ENCODE measurements at regions not wholly inside any gene's neighbourhood (a gene's known extent, or its start where the extent isn't known, plus 50 kb on each side); places are given as distances from the start of the nearest gene placed in this dataset.

DNA sequence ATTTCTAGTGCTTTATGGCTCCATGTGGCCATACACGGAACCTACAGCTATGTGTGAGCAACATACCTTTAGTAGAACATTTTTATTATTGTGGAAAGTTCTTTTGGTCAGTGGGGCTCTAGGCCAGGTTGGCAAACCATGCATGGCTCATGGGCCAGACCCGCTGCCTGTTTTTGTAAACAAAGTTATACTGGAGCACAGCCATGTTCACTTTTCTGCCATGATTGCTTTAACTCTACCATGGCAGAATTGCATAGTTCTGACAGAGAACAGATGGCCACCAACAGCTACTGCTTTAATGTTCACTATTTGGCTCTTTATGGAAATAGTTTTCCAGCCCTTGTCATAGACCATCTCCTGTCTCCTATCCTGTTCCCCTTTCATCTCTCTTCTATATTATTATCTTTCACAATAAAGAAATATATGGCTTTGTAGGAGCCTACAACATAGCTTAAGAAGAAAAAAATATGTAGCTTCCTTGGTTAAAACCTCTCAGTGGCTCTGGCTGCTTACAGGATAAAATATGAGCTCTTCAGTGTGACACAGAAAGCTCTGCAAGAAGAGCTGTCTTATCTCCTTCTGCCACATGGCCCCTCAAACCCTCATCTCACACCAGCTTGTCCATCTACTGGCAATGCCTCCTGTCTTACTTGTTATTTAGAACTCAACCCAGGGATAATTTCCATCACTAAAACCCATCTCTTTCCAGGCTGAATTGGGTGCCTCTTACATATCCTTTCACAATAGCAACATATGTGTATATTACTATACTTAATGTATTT is 54.6 kb upstream of the RWDD3 start:
- DNase-seq (ENCODE audit: low spot score), result no peak
- TF ChIP-seq, protein P1, sequence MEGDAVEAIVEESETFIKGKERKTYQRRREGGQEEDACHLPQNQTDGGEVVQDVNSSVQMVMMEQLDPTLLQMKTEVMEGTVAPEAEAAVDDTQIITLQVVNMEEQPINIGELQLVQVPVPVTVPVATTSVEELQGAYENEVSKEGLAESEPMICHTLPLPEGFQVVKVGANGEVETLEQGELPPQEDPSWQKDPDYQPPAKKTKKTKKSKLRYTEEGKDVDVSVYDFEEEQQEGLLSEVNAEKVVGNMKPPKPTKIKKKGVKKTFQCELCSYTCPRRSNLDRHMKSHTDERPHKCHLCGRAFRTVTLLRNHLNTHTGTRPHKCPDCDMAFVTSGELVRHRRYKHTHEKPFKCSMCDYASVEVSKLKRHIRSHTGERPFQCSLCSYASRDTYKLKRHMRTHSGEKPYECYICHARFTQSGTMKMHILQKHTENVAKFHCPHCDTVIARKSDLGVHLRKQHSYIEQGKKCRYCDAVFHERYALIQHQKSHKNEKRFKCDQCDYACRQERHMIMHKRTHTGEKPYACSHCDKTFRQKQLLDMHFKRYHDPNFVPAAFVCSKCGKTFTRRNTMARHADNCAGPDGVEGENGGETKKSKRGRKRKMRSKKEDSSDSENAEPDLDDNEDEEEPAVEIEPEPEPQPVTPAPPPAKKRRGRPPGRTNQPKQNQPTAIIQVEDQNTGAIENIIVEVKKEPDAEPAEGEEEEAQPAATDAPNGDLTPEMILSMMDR (conservative IDR thresholded peaks at IDR 0.05; ENCODE audit: low read depth), result no peak
- ChIA-PET CTCF (interaction anchor here (0.8 kb wide), 1 partner anchor 136 kb away, joined by 3 read pairs; no protein-coding TSS in a partner anchor), POLR2A (ENCODE audit: low non-redundant PET) (no interaction called here)
- no peak overlapping the region for H3K27ac ChIP-seq

DNA sequence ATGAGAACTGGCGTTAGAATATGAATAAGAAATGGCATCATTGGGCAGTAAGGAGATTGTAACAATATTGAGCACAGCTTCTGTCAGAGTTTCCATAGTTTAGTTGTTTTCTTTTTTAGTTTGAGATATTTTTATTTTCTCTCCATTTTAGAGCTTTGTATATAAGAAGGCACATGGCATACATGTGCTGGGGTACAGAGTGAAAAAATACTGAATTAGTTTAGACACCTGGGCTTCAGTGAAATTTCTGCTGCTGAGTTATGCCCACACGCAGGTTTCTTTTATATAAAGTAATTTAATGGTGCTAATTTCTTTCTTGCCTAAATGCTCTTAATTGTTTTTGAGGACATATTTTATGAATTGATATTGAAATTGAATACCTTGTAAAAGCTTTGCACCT is 53.6 kb upstream of the RWDD3 start:
- ChIA-PET CTCF (interaction anchor here (0.6 to 0.8 kb wide), 2 partner anchors 51 to 137 kb away, joined by 3 read pairs; no protein-coding TSS in a partner anchor), POLR2A (ENCODE audit: low non-redundant PET) (no interaction called here)
- DNase-seq (ENCODE audit: low spot score), result no peak
- TF ChIP-seq, protein P1 (conservative IDR thresholded peaks at IDR 0.05; ENCODE audit: low read depth), result no peak
- H3K27ac ChIP-seq, result no peak overlapping the region

DNA sequence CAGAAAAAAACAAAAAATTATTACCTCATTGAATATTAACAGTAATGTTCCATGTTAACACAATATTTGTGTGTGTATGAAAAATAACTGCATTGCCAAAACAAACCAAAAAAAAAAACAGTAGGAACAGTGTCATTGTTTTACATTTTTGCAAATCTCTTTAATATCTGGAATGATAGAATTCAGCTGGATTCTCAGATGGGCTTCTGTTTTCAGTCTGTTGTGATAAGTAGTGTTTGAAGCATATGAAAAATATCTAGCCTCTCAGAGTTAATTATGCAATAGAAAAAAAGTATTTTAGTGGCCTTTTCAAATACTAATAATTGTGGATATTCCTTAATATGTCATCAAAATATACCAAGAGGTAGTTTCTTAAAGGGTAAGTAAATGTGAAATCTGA is 52.9 kb upstream of the RWDD3 start:
- ChIA-PET POLR2A (ENCODE audit: low non-redundant PET) (no interaction called here), CTCF (no interaction called here)
- no peak for DNase-seq (ENCODE audit: low spot score)
- H3K27ac ChIP-seq, result no peak overlapping the region
- TF ChIP-seq, protein P1 (conservative IDR thresholded peaks at IDR 0.05; ENCODE audit: low read depth), result no peak

DNA sequence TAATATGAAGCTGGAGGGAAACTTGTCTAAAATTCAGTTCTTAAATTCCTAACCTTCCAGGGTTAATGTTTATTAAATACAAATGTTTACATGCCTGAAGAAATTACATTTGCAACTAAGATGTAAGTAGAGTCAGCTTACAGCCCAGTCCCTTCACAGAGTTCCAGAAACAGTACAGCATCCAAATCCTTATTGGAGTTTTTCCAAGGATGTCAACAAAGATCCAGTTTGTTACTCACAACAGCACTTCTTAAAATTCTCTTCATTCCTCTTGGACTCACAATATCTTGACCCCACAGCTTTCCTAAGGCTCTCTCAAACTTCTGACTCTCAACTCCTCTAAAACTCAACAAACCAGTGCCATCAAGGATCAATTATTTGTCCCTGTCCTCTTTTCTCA is 50.1 kb upstream of the RWDD3 start:
- CTCF ChIA-PET, result no interaction called here
- no peak for DNase-seq (ENCODE audit: low spot score)
- POLR2A ChIA-PET (ENCODE audit: low non-redundant PET), result no interaction called here
- no peak overlapping the region for H3K27ac ChIP-seq
- TF ChIP-seq, protein P1 (conservative IDR thresholded peaks at IDR 0.05; ENCODE audit: low read depth), result no peak
